H9 (cell line): ENCODE measurements at regions not wholly inside any gene's neighbourhood (a gene's known extent, or its start where the extent isn't known, plus 50 kb on each side); places are given as distances from the start of the nearest gene placed in this dataset.

ENCODE experiments used
- DNase-seq: peaks from one replicate; pipeline ENCODE4 v3.0.0-alpha.2; 2017
- H2AFZ ChIP-seq: one replicate; pipeline ENCODE4 v1.6.1; 2013; ENCODE audit warnings: mild to moderate bottlenecking, low read length, control low read depth, moderate library complexity
- H2AK5ac ChIP-seq: 2 replicates; pipeline ENCODE4 v1.6.1; 2013; ENCODE audit warnings: low read length, control low read depth, mixed read lengths; ENCODE audit not compliant: insufficient read length
- H2BK120ac ChIP-seq: one replicate; pipeline ENCODE4 v1.6.1; 2013; ENCODE audit warnings: low read depth, mild to moderate bottlenecking, low read length, control low read depth, inconsistent platforms; ENCODE audit not compliant: poor library complexity, severe bottlenecking
- H2BK12ac ChIP-seq: 2 replicates; pipeline ENCODE4 v1.6.1; 2013; ENCODE audit warnings: low read length, control low read depth, mixed read lengths, low read depth; ENCODE audit not compliant: insufficient read length
- H2BK15ac ChIP-seq: 2 replicates; pipeline ENCODE4 v1.6.1; 2013; ENCODE audit warnings: low read depth, low read length, control low read depth
- H2BK20ac ChIP-seq: one replicate; pipeline ENCODE4 v1.6.1; 2013; ENCODE audit warnings: low read depth, mild to moderate bottlenecking, low read length, control low read depth, inconsistent platforms; ENCODE audit not compliant: poor library complexity, severe bottlenecking
- H2BK5ac ChIP-seq: 2 replicates; pipeline ENCODE4 v1.6.1; 2013; ENCODE audit warnings: low read length, control low read depth, mixed read lengths; ENCODE audit not compliant: insufficient read length
- H3K14ac ChIP-seq: 2 replicates; pipeline ENCODE4 v1.6.1; 2013; ENCODE audit warnings: low read length, control low read depth; ENCODE audit not compliant: insufficient read depth
- H3K18ac ChIP-seq: 2 replicates; pipeline ENCODE4 v1.6.1; 2013; ENCODE audit warnings: low read depth, mild to moderate bottlenecking, mixed read lengths, low read length, control low read depth; ENCODE audit not compliant: insufficient read length
- H3K23ac ChIP-seq: 2 replicates; pipeline ENCODE4 v1.6.1; 2013; ENCODE audit warnings: low read length, control low read depth, mixed read lengths, low read depth; ENCODE audit not compliant: insufficient read length
- H3K23me2 ChIP-seq: 2 replicates; pipeline ENCODE4 v1.6.1; 2013; ENCODE audit warnings: low read depth, mild to moderate bottlenecking, mixed read lengths, low read length, control low read depth; ENCODE audit not compliant: insufficient read length, poor library complexity, severe bottlenecking
- H3K27ac ChIP-seq: 2 replicates; pipeline ENCODE4 v1.5.1; 2013; ENCODE audit warnings: low read length, control low read depth, mixed read lengths, low read depth; ENCODE audit not compliant: insufficient read length
- H3K27me3 ChIP-seq: 2 replicates; pipeline ENCODE4 v1.6.1; 2013; ENCODE audit warnings: low read length, control low read depth, inconsistent platforms; ENCODE audit not compliant: insufficient read depth
- H3K4ac ChIP-seq: 2 replicates; pipeline ENCODE4 v1.6.1; 2013; ENCODE audit warnings: low read depth, mild to moderate bottlenecking, control low read depth, inconsistent platforms, low read length, moderate library complexity
- H3K4me1 ChIP-seq: 2 replicates; pipeline ENCODE4 v1.6.1; 2013; ENCODE audit warnings: low read length, control low read depth, inconsistent platforms; ENCODE audit not compliant: insufficient read depth
- H3K4me2 ChIP-seq: 2 replicates; pipeline ENCODE4 v1.6.1; 2013; ENCODE audit warnings: low read length, control low read depth, mixed read lengths; ENCODE audit not compliant: insufficient read length, insufficient read depth
- H3K56ac ChIP-seq: 2 replicates; pipeline ENCODE4 v1.6.1; 2013; ENCODE audit warnings: low read depth, mild to moderate bottlenecking, mixed read lengths, low read length, control low read depth; ENCODE audit not compliant: insufficient read length
- H3K79me1 ChIP-seq: 2 replicates; pipeline ENCODE4 v1.6.1; 2013; ENCODE audit warnings: low read depth, mild to moderate bottlenecking, moderate library complexity, low read length, control low read depth, inconsistent platforms; ENCODE audit not compliant: insufficient read depth, poor library complexity, severe bottlenecking
- H3K79me2 ChIP-seq: 2 replicates; pipeline ENCODE4 v1.6.1; 2013; ENCODE audit warnings: low read length, control low read depth, inconsistent platforms; ENCODE audit not compliant: insufficient read depth
- H3K9ac ChIP-seq: 2 replicates; pipeline ENCODE4 v1.6.1; 2013; ENCODE audit warnings: low read length, control low read depth, mixed read lengths; ENCODE audit not compliant: insufficient read length; ENCODE audit errors: extremely low read depth
- H3K9me3 ChIP-seq: one replicate; pipeline ENCODE4 v1.6.1; 2013; ENCODE audit warnings: low read depth, low read length, inconsistent platforms; ENCODE audit not compliant: control insufficient read depth
- H3T11ph ChIP-seq: one replicate; pipeline ENCODE4 v1.6.1; 2013; ENCODE audit warnings: mild to moderate bottlenecking, low read length, control low read depth, inconsistent platforms
- H4K20me1 ChIP-seq: one replicate; pipeline ENCODE4 v1.6.1; 2013; ENCODE audit not compliant: control insufficient read depth, insufficient read length, insufficient read depth
- H4K5ac ChIP-seq: 2 replicates; pipeline ENCODE4 v1.6.1; 2013; ENCODE audit warnings: low read depth, mild to moderate bottlenecking, mixed read lengths, low read length, control low read depth; ENCODE audit not compliant: insufficient read length
- H4K8ac ChIP-seq: replicated peaks from 2 replicates; pipeline ENCODE4 v1.6.1; 2013; ENCODE audit warnings: low read length, control low read depth, mixed read lengths, low read depth; ENCODE audit not compliant: insufficient read length
- H4K91ac ChIP-seq: 2 replicates; pipeline ENCODE4 v1.6.1; 2013; ENCODE audit warnings: low read depth, mild to moderate bottlenecking, moderate library complexity, mixed read lengths, low read length, control low read depth; ENCODE audit not compliant: insufficient read length
- H3K27ac Mint-ChIP-seq, 3 experiments: 2 replicates in 2 of 3; 3 replicates in 1 of 3; pipeline ENCODE4 v1.8.0; 2020 to 2021; ENCODE audit warnings: mixed read lengths in 3 of 3, mild to moderate bottlenecking in 1 of 3, moderate library complexity in 1 of 3
- H3K27me3 Mint-ChIP-seq: 2 replicates; pipeline ENCODE4 v1.8.0; 2021; ENCODE audit warnings: low read depth, mild to moderate bottlenecking, moderate library complexity, mixed read lengths
- H3K36me3 Mint-ChIP-seq, 3 experiments: 2 replicates in 2 of 3; 3 replicates in 1 of 3; pipeline ENCODE4 v1.8.0; 2020 to 2021; ENCODE audit warnings: low read depth in 3 of 3, mixed read lengths in 3 of 3; ENCODE audit not compliant: insufficient read depth in 1 of 3
- H3K4me1 Mint-ChIP-seq, 2 experiments: 2 replicates each; pipeline ENCODE4 v1.8.0; 2020; ENCODE audit warnings: mixed read lengths in 2 of 2
- H3K4me3 Mint-ChIP-seq, 2 experiments: 2 replicates in 1 of 2; 3 replicates in 1 of 2; pipeline ENCODE4 v1.8.0; 2020 to 2021; ENCODE audit warnings: mild to moderate bottlenecking in 2 of 2, mixed read lengths in 2 of 2, moderate library complexity in 1 of 2
- H3K9me3 Mint-ChIP-seq, 2 experiments: 2 replicates in 1 of 2; 3 replicates in 1 of 2; pipeline ENCODE4 v1.8.0; 2020; ENCODE audit warnings: mild to moderate bottlenecking in 2 of 2, mixed read lengths in 2 of 2, moderate library complexity in 1 of 2
- CTCF ChIP-seq: fragments of 200-600 bp; sonication (generic); conservative IDR thresholded peaks from 3 replicates; pipeline ENCODE4 v1.8.0; 2021; ENCODE audit warnings: antibody characterized with exemption, mild to moderate bottlenecking
- WGBS: extraction: QIAGEN DNeasy Blood & Tissue Kit; methylation state at CpG from one replicate; pipeline ENCODE4 v1.1.7; 2013; ENCODE audit warnings: missing lambda C conversion rate, low lambda C conversion rate, mixed read lengths; ENCODE audit not compliant: insufficient read length; ENCODE audit errors: extremely low coverage; 5-methylcytosine and 5-hydroxymethylcytosine counted together

DNA sequence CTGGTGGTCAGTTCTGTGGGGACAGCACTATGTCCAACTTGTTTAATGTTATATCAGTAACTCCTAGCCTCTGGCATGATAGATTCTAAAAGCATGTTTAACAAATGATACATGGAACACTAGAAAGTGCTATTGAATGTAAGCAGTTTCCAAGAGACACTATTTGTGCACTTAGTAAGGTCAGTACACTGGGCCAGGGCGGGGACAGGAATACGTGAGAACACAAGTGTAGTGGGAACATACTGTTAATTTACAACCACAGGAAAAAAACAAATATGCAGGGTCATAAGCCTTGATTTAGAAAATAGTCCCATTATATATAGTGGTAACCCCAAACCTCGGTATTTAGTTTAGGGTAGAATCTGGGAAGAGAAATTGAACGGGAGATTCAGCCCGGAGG is 88.9 kb upstream of the SLC38A2 start:
- H3K4me1 ChIP-seq, result no peaks in the 10 kb centered on the region
- no peak overlapping the region for H2BK12ac ChIP-seq
- no peak overlapping the region for H2AK5ac ChIP-seq
- Mint-ChIP-seq H3K4me3 (no peak overlapping the region), H3K9me3 (peaks cover 4 to 9% of the 10 kb centered on the region in 2 experiments; a peak in 3 of 5 replicates), H3K36me3 (peaks cover 0 to 6% (median 6%) of the 10 kb centered on the region in 3 experiments; a peak in 4 of 7 replicates), H3K27ac (no peak overlapping the region), H3K4me1 (peaks cover 13 to 15% of the 10 kb centered on the region in 2 experiments), H3K27me3 (no peaks in the 10 kb centered on the region)
- H2BK15ac ChIP-seq, result no peak overlapping the region
- no peak for TF ChIP-seq CTCF
- no peak overlapping the region for H4K8ac ChIP-seq
- H3K79me1 ChIP-seq, result no peaks in the 10 kb centered on the region
- H4K20me1 ChIP-seq, result no peaks in the 10 kb centered on the region
- no peak for DNase-seq
- H3K56ac ChIP-seq, result no peak overlapping the region
- no peaks in the 10 kb centered on the region for H3K79me2 ChIP-seq
- H3K18ac ChIP-seq, result no peak overlapping the region
- no peak overlapping the region for H2BK5ac ChIP-seq
- H3K4ac ChIP-seq, result no peak overlapping the region
- no peaks in the 10 kb centered on the region for H3K23me2 ChIP-seq
- H2AFZ ChIP-seq, result no peak overlapping the region
- H3T11ph ChIP-seq, result no peak overlapping the region
- H4K91ac ChIP-seq, result no peak overlapping the region
- H2BK20ac ChIP-seq, result no peak overlapping the region
- no CpG with 5 or more reads among the region's 5 CpGs for WGBS
- no peaks in the 10 kb centered on the region for H3K9me3 ChIP-seq
- no peaks in the 10 kb centered on the region for H3K27me3 ChIP-seq
- H3K4me2 ChIP-seq, result no peak overlapping the region
- H2BK120ac ChIP-seq, result no peak overlapping the region
- H3K9ac ChIP-seq, result no peak overlapping the region
- H4K5ac ChIP-seq, result no peak overlapping the region
- H3K27ac ChIP-seq, result no peak overlapping the region
- H3K23ac ChIP-seq, result no peak overlapping the region
- no peak overlapping the region for H3K14ac ChIP-seq
